ENCODE measurements at regions not wholly inside any gene's neighbourhood (a gene's known extent, or its start where the extent isn't known, plus 50 kb on each side); places are given as distances from the start of the nearest gene placed in this dataset.

- H3K9me3 ChIP-seq (replicated peaks; ENCODE audit: control insufficient read depth, insufficient read depth, low read depth, low read length): peaks cover 12% of the 10 kb centered on the region; the same call in 1 of the 2 replicates
- no peak for DNase-seq (ENCODE audit: extremely low read depth in 1 of 4, low spot score in 3 of 4)
- peaks cover 2 to 5% of the 10 kb centered on the region in 2 experiments; a peak in 3 of 5 replicates for H3K4me1 ChIP-seq (replicated peaks in 1 of 2; ENCODE audit: control insufficient read depth in 2 of 2, insufficient read depth in 2 of 2, low read length in 2 of 2)
- ChIA-PET POLR2A (no interaction called here), CTCF (ENCODE audit: low intra/inter-chr PET ratio) (no interaction called here)
- intact Hi-C loops (cut with micrococcal nuclease) (no loop called here), in situ Hi-C loops (cut with MboI) (no loop called here)
- H3K36me3 ChIP-seq (ENCODE audit: control insufficient read depth, insufficient read depth, low read length): no peaks in the 10 kb centered on the region
- TF ChIP-seq TRIM28 (IDR thresholded peaks at IDR 0.05): peak; percentile 84; the same call in 1 of the 2 replicates
- TF ChIP-seq ZFP36 (IDR thresholded peaks at IDR 0.05; ENCODE audit: low read depth, low read length, partially characterized antibody): peak; percentile 77
- TF ChIP-seq CBX5 (IDR thresholded peaks at IDR 0.05; ENCODE audit: borderline replicate concordance, low read depth): peak; percentile 92
- TF ChIP-seq ZNF280A (IDR thresholded peaks at IDR 0.05; ENCODE audit: low read depth, partially characterized antibody): peak; percentile 91
- TF ChIP-seq RBBP5 (IDR thresholded peaks at IDR 0.05; ENCODE audit: borderline replicate concordance, insufficient read depth, low read length, poor library complexity, severe bottlenecking): no peak
- TF ChIP-seq CBX1 (IDR thresholded peaks at IDR 0.05; ENCODE audit: low read depth): 0 out of 2 replicates have a peak, but pooled peaks have one; percentile 75
- 0 out of 4 replicates have a peak, but pooled peaks of 1 of the 2 experiments have one; percentile 15 for TF ChIP-seq TRIM24 (IDR thresholded peaks at IDR 0.05)
- TF ChIP-seq FUS (optimal IDR thresholded peaks at IDR 0.05; ENCODE audit: low read depth, low read length): no peak
- peak in 1 of 2 experiments; percentile 63; a peak in 1 of 3 replicates for TF ChIP-seq CBX3 (IDR thresholded peaks at IDR 0.05; ENCODE audit: borderline replicate concordance in 1 of 2, low read length in 2 of 2)
- TF ChIP-seq, protein P1, sequence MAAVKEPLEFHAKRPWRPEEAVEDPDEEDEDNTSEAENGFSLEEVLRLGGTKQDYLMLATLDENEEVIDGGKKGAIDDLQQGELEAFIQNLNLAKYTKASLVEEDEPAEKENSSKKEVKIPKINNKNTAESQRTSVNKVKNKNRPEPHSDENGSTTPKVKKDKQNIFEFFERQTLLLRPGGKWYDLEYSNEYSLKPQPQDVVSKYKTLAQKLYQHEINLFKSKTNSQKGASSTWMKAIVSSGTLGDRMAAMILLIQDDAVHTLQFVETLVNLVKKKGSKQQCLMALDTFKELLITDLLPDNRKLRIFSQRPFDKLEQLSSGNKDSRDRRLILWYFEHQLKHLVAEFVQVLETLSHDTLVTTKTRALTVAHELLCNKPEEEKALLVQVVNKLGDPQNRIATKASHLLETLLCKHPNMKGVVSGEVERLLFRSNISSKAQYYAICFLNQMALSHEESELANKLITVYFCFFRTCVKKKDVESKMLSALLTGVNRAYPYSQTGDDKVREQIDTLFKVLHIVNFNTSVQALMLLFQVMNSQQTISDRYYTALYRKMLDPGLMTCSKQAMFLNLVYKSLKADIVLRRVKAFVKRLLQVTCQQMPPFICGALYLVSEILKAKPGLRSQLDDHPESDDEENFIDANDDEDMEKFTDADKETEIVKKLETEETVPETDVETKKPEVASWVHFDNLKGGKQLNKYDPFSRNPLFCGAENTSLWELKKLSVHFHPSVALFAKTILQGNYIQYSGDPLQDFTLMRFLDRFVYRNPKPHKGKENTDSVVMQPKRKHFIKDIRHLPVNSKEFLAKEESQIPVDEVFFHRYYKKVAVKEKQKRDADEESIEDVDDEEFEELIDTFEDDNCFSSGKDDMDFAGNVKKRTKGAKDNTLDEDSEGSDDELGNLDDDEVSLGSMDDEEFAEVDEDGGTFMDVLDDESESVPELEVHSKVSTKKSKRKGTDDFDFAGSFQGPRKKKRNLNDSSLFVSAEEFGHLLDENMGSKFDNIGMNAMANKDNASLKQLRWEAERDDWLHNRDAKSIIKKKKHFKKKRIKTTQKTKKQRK (IDR thresholded peaks at IDR 0.05; ENCODE audit: borderline replicate concordance, low read depth, low read length): peak; percentile 37; the same call in 1 of the 2 replicates
- no peak for TF ChIP-seq YBX1 (IDR thresholded peaks at IDR 0.05)
- no peak for TF ChIP-seq TARDBP (IDR thresholded peaks at IDR 0.05)
- H3K27me3 ChIP-seq (ENCODE audit: control insufficient read depth in 2 of 2, insufficient read depth in 2 of 2, low read length in 2 of 2): no peaks in the 10 kb centered on the region; a peak in 1 of 5 replicates
- no peak overlapping the region for H3K27ac ChIP-seq (ENCODE audit: extremely low read depth, low read depth, low read length)
- FAIRE-seq: no peak
- ATAC-seq: no peak
- BruUV-seq (replicated peaks): no TSS peak
- 2% methylated on average over 4 of the region's 5 CpGs for WGBS (ENCODE audit: insufficient coverage, low coverage, missing lambda C conversion rate)
- H3K79me2 ChIP-seq (ENCODE audit: control insufficient read depth, insufficient read depth, low read length): no peaks in the 10 kb centered on the region
- H4K20me1 ChIP-seq (replicated peaks; ENCODE audit: control insufficient read depth, insufficient read depth, low read length): no peaks in the 10 kb centered on the region
- H2AFZ ChIP-seq (ENCODE audit: low read depth, low read length): no peak overlapping the region
- no peaks in the 10 kb centered on the region for H3K9me1 ChIP-seq (ENCODE audit: control insufficient read depth, insufficient read depth, low read length)
- no peak overlapping the region for H3K4me3 ChIP-seq
- no peak overlapping the region for H3K4me2 ChIP-seq (ENCODE audit: insufficient read depth, low read length)
- no peak overlapping the region for H3K9ac ChIP-seq (ENCODE audit: insufficient read depth in 1 of 2, low read depth in 2 of 2, low read length in 2 of 2)
These were observed 313.3 kb upstream of the SFSWAP start for GRCh38 chr12:131397493-131398181.
